GM13977 (cell line): ENCODE measurements at regions not wholly inside any gene's neighbourhood (a gene's known extent, or its start where the extent isn't known, plus 50 kb on each side); places are given as distances from the start of the nearest gene placed in this dataset.
"Not testable (repeated sequence)": the region's sequence is repeated elsewhere in the genome, so short reads cannot be mapped to it uniquely, and the experiment has no call there.

ENCODE experiments used
- DNase-seq: peaks from one replicate; pipeline ENCODE4 v3.0.0; 2012; ENCODE audit warnings: low spot score
- CTCF ChIP-seq: IDR thresholded peaks from 2 replicates; pipeline ENCODE4 v1.5.1; 2012; ENCODE audit warnings: mild to moderate bottlenecking, control low read depth; ENCODE audit not compliant: insufficient read depth; ENCODE audit errors: extremely low read depth, missing control alignments
- in situ Hi-C: fragments of 300-500 bp; cut with MboI; formaldehyde crosslinking; loops from one replicate; pipeline ENCODE4 v1.12.0; 2022; ENCODE audit warnings: low sequenced_read_pairs, low pct_unique_long_range_greater_than_20kb, mixed read lengths, inconsistent platforms; ENCODE audit not compliant: unreplicated experiment

DNA sequence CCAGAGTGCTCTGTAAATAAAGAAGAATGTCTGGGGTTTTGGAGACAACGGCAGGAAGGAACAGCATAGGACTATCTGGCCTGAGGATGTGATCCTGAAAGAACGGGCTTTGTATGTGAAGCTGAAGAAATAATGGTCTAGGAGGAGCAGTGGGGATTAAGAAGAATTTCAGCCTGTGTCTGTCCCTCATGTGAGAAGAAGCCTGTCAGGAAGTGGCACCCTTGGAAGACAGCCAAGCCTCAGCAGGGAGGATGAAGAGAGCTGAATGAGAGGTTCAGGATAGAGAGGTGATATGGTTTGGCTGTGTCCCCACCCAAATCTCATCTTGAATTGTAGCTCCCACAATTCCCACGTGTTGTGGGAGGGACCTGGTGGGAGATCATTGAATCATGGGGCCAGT is 56.9 kb upstream of the TCL1A start:
- in situ Hi-C loops = loop anchor here (5.0 to 10.0 kb wide), 2 partner anchors 158 to 206 kb away; no protein-coding TSS in a partner anchor
- TF ChIP-seq CTCF = no peak
- no peak for DNase-seq

- DNase-seq = no peak
- TF ChIP-seq CTCF = no peak
- in situ Hi-C loops = loop anchor here (5.0 to 10.0 kb wide), 2 partner anchors 158 to 205 kb away; no protein-coding TSS in a partner anchor
Observed at GRCh38 chr14:95769976-95770375, 56.1 kb upstream of the TCL1A start.

DNA sequence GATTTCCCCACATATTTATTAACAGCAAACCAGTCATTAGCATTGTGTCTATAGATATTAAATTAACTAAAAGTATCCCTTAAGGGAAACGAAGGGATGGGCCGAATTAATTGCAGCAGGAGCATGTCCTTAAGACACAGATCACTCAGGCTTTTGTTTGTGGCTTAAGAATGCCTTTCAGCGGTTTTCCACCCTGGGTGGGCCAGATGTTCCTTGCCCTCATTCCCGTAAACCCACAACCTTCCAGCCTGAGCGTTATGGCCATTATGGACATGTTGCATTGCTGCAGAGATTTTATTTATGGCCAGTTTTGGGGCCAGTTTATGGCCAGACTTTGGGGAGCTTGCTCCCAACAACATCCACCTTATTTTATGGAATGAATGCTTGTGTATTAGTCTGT is 55.5 kb upstream of the TCL1A start:
- DNase-seq, in situ Hi-C loops: not testable (repeated sequence)

GRCh38 chr14:95765051-95765450 is 51.1 kb upstream of the TCL1A start:
- TF ChIP-seq CTCF = no peak
- in situ Hi-C loops = no loop called here

DNA sequence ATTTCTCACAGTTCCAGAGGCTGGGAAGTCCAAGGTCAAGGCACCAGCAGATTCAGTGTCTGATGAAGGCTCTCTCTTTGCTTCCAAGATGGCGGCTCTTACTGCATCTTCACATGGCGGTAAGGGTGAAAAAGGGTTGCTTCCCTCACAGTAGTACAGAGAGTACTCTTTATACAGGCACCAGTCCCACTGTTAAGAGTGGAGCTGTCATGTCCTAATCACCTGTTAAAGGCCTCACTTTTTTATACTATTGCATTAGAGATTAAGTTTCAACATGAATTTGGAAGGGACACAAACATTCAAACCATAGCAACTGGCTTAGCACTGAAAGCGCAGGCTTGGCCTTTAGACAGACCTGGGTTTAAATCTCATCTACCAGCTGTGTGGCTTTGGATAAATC is 50.0 kb upstream of the TCL1A start:
- in situ Hi-C loops = no loop called here

More at GRCh38 chr14:95765051-95765450, 51.1 kb upstream of the TCL1A start:
- no peak for DNase-seq

More for the DNA sequence above, 50.0 kb upstream of the TCL1A start:
- no peak for DNase-seq
- no peak for TF ChIP-seq CTCF
